SK-N-SH (cell line): ENCODE measurements at regions not wholly inside any gene's neighbourhood (a gene's known extent, or its start where the extent isn't known, plus 50 kb on each side); places are given as distances from the start of the nearest gene placed in this dataset.

ENCODE experiments used
- EP300 ChIP-seq, 2 experiments: IDR thresholded peaks; 2 replicates each; pipeline versions ENCODE4 v1.4.0 to v1.6.1; 2012; ENCODE audit warnings: borderline replicate concordance in 1 of 2, low read depth in 1 of 2, low read length in 1 of 2
- FOXM1 ChIP-seq: IDR thresholded peaks from 2 replicates; pipeline ENCODE4 v1.4.0; 2012; ENCODE audit warnings: low read depth, mild to moderate bottlenecking
- JUND ChIP-seq: IDR thresholded peaks from 2 replicates; pipeline ENCODE4 v1.4.0; 2012
- MAX ChIP-seq: IDR thresholded peaks from 2 replicates; pipeline ENCODE4 v1.4.0; 2012; ENCODE audit warnings: low read depth
- NFIC ChIP-seq: IDR thresholded peaks from 2 replicates; pipeline ENCODE4 v1.4.0; 2012; ENCODE audit warnings: borderline replicate concordance
- POLR2AphosphoS5 ChIP-seq: IDR thresholded peaks from 2 replicates; pipeline ENCODE4 v1.6.1; 2012; ENCODE audit warnings: low read depth, low read length
- RCOR1 ChIP-seq: fragments of 150-350 bp; IDR thresholded peaks from 2 replicates; pipeline ENCODE4 v1.6.1; 2017; ENCODE audit warnings: antibody characterized with exemption, low read length
- RFX5 ChIP-seq: IDR thresholded peaks from 2 replicates; pipeline ENCODE4 v1.6.1; 2012; ENCODE audit warnings: mild to moderate bottlenecking, improper control_type of control experiment, low read length
- SMC3 ChIP-seq: IDR thresholded peaks from 2 replicates; pipeline ENCODE4 v1.6.1; 2012; ENCODE audit warnings: low read depth, low read length, improper control_type of control experiment
- TEAD4 ChIP-seq: IDR thresholded peaks from 2 replicates; pipeline ENCODE4 v1.4.0; 2012; ENCODE audit warnings: mild to moderate bottlenecking, borderline replicate concordance; ENCODE audit not compliant: insufficient read depth
- TF ChIP-seq, protein P1 (sequence below): fragments of 200-600 bp; sonication (generic); IDR thresholded peaks from 2 replicates; pipeline ENCODE4 v1.6.1; 2017; ENCODE audit warnings: antibody characterized with exemption, mild to moderate bottlenecking, moderate library complexity
- TF ChIP-seq, protein P2 (sequence below): IDR thresholded peaks from 2 replicates; pipeline ENCODE4; 2012
- TF ChIP-seq, protein P3 (sequence below): IDR thresholded peaks from 2 replicates; pipeline ENCODE4 v1.4.0; 2012; ENCODE audit warnings: low read depth, borderline replicate concordance

DNA sequence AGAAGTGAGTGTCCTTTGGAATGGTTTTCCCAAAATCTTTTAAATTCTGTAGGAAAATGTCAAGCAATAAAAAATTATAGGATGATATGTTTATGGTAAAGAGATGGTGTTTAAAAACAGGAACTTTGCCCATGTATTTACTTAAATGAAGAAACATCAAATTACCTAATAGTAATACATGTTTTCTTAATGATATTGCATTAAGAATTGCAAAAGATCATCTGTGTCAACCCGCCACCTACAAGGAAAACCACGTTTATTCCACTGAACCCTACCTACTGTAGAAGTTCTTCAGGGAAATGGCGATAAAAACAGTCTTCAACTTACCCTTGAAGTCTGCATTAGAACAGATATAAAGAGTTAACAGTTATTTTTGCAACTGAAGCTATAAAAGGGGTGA, 67.2 kb upstream of the NDP start:
- TF ChIP-seq, protein P1, sequence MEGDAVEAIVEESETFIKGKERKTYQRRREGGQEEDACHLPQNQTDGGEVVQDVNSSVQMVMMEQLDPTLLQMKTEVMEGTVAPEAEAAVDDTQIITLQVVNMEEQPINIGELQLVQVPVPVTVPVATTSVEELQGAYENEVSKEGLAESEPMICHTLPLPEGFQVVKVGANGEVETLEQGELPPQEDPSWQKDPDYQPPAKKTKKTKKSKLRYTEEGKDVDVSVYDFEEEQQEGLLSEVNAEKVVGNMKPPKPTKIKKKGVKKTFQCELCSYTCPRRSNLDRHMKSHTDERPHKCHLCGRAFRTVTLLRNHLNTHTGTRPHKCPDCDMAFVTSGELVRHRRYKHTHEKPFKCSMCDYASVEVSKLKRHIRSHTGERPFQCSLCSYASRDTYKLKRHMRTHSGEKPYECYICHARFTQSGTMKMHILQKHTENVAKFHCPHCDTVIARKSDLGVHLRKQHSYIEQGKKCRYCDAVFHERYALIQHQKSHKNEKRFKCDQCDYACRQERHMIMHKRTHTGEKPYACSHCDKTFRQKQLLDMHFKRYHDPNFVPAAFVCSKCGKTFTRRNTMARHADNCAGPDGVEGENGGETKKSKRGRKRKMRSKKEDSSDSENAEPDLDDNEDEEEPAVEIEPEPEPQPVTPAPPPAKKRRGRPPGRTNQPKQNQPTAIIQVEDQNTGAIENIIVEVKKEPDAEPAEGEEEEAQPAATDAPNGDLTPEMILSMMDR, result no peak
- TF ChIP-seq POLR2AphosphoS5 (no peak), TEAD4 (no peak), SMC3 (no peak), FOXM1 (no peak), MAX (no peak), RCOR1 (no peak), NFIC (no peak), EP300 (IDR thresholded peaks at IDR 0.05; ENCODE audit: borderline replicate concordance in 1 of 2, low read depth in 1 of 2, low read length in 1 of 2) (no peak), RFX5 (no peak), JUND (no peak)
- TF ChIP-seq, protein P2, sequence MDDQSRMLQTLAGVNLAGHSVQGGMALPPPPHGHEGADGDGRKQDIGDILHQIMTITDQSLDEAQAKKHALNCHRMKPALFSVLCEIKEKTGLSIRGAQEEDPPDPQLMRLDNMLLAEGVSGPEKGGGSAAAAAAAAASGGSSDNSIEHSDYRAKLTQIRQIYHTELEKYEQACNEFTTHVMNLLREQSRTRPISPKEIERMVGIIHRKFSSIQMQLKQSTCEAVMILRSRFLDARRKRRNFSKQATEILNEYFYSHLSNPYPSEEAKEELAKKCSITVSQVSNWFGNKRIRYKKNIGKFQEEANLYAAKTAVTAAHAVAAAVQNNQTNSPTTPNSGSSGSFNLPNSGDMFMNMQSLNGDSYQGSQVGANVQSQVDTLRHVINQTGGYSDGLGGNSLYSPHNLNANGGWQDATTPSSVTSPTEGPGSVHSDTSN, result no peak
- TF ChIP-seq, protein P3, sequence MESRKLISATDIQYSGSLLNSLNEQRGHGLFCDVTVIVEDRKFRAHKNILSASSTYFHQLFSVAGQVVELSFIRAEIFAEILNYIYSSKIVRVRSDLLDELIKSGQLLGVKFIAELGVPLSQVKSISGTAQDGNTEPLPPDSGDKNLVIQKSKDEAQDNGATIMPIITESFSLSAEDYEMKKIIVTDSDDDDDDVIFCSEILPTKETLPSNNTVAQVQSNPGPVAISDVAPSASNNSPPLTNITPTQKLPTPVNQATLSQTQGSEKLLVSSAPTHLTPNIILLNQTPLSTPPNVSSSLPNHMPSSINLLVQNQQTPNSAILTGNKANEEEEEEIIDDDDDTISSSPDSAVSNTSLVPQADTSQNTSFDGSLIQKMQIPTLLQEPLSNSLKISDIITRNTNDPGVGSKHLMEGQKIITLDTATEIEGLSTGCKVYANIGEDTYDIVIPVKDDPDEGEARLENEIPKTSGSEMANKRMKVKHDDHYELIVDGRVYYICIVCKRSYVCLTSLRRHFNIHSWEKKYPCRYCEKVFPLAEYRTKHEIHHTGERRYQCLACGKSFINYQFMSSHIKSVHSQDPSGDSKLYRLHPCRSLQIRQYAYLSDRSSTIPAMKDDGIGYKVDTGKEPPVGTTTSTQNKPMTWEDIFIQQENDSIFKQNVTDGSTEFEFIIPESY, result no peak
